ENCODE measurements at regions not wholly inside any gene's neighbourhood (a gene's known extent, or its start where the extent isn't known, plus 50 kb on each side); places are given as distances from the start of the nearest gene placed in this dataset.
"Not testable (repeated sequence)": the region's sequence is repeated elsewhere in the genome, so short reads cannot be mapped to it uniquely, and the experiment has no call there.

- ChIA-PET CTCF (no interaction called here), POLR2A (no interaction called here)
- TF ChIP-seq, protein P1, sequence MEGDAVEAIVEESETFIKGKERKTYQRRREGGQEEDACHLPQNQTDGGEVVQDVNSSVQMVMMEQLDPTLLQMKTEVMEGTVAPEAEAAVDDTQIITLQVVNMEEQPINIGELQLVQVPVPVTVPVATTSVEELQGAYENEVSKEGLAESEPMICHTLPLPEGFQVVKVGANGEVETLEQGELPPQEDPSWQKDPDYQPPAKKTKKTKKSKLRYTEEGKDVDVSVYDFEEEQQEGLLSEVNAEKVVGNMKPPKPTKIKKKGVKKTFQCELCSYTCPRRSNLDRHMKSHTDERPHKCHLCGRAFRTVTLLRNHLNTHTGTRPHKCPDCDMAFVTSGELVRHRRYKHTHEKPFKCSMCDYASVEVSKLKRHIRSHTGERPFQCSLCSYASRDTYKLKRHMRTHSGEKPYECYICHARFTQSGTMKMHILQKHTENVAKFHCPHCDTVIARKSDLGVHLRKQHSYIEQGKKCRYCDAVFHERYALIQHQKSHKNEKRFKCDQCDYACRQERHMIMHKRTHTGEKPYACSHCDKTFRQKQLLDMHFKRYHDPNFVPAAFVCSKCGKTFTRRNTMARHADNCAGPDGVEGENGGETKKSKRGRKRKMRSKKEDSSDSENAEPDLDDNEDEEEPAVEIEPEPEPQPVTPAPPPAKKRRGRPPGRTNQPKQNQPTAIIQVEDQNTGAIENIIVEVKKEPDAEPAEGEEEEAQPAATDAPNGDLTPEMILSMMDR (IDR thresholded peaks at IDR 0.05; ENCODE audit: control extremely low read depth, extremely low read depth, low read depth, missing control alignments): no peak
- DNase-seq (ENCODE audit: extremely low spot score): no peak
Observed at GRCh38 chr5:120942596-120943350, 478.7 kb downstream of the PRR16 start.

- DNase-seq (ENCODE audit: extremely low spot score); POLR2A ChIA-PET: not testable (repeated sequence)
- CTCF ChIA-PET: interaction anchor here (1.1 kb wide), 1 partner anchor 9 kb away, joined by 3 read pairs; no protein-coding TSS in a partner anchor
Observed at GRCh38 chr5:120949596-120949995, 485.5 kb downstream of the PRR16 start.

- CTCF ChIA-PET; DNase-seq (ENCODE audit: extremely low spot score); POLR2A ChIA-PET: not testable (repeated sequence)
Observed at GRCh38 chr5:120953445-120953844, 489.3 kb downstream of the PRR16 start.

- CTCF ChIA-PET: no interaction called here
- POLR2A ChIA-PET: no interaction called here
- no peak for DNase-seq (ENCODE audit: extremely low spot score)
- TF ChIP-seq, protein P1 (IDR thresholded peaks at IDR 0.05; ENCODE audit: control extremely low read depth, extremely low read depth, low read depth, missing control alignments): no peak
Observed at GRCh38 chr5:120954255-120954654, 490.2 kb downstream of the PRR16 start.

DNA sequence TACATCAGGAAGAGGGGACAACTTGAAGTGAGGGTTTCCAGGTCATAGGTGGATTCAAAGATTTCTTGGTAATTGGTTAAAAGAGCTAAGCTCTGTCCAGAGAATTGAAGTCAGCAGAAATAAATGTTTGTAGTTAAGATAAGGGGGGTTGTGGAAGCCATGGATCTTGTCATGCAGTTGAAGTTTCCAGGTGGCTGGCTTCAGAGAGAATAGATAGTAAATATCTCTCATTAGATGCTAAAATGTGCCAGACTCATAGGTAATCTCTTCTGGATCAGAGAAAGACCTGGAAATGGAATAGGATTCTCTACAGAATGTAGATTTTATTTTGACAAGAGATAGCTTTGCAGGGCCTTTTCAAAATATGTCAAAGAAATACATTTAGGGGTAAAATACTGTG is 491.7 kb downstream of the PRR16 start:
- TF ChIP-seq, protein P1 (IDR thresholded peaks at IDR 0.05; ENCODE audit: control extremely low read depth, extremely low read depth, low read depth, missing control alignments): no peak
- ChIA-PET CTCF (no interaction called here), POLR2A (no interaction called here)
- DNase-seq (ENCODE audit: extremely low spot score): no peak

GRCh38 chr5:120958877-120959485 is 494.9 kb downstream of the PRR16 start:
- CTCF ChIA-PET: interaction anchor here (1.0 to 1.4 kb wide), 2 partner anchors 9 to 10 kb away, joined by 3 read pairs; no protein-coding TSS in a partner anchor
- DNase-seq (ENCODE audit: extremely low spot score): no peak
- POLR2A ChIA-PET: no interaction called here
- TF ChIP-seq, protein P1 (IDR thresholded peaks at IDR 0.05; ENCODE audit: control extremely low read depth, extremely low read depth, low read depth, missing control alignments): no peak

- ChIA-PET POLR2A (no interaction called here), CTCF (no interaction called here)
- TF ChIP-seq, protein P1 (IDR thresholded peaks at IDR 0.05; ENCODE audit: control extremely low read depth, extremely low read depth, low read depth, missing control alignments): no peak
- no peak for DNase-seq (ENCODE audit: extremely low spot score)
Observed at GRCh38 chr5:120960510-120960909, 496.4 kb downstream of the PRR16 start.

All from GM10248 (cell line).